ENCODE measurements at regions not wholly inside any gene's neighbourhood (a gene's known extent, or its start where the extent isn't known, plus 50 kb on each side); places are given as distances from the start of the nearest gene placed in this dataset.
"Not testable (repeated sequence)": the region's sequence is repeated elsewhere in the genome, so short reads cannot be mapped to it uniquely, and the experiment has no call there.

DNA sequence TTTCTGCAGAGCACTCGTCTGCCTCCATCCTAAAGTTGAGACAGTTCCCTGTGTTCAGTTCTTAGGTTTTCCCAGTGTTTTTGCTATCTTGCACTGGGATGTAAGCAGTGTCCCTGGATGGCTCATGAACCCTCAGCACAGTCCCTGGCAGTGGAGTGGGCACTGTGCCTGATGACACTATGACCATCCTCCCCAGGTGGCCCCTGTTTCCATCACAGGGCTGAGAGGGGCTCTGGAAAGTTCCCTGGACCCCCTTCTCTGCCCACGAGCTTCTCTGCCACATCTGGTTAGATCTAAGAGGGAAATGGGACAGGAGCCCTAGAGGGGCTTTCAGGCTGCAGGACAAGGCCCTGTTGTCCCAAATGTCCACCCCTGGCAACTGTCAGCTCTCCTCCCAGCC, 249.8 kb upstream of the SFSWAP start:
- TF ChIP-seq, protein P1, sequence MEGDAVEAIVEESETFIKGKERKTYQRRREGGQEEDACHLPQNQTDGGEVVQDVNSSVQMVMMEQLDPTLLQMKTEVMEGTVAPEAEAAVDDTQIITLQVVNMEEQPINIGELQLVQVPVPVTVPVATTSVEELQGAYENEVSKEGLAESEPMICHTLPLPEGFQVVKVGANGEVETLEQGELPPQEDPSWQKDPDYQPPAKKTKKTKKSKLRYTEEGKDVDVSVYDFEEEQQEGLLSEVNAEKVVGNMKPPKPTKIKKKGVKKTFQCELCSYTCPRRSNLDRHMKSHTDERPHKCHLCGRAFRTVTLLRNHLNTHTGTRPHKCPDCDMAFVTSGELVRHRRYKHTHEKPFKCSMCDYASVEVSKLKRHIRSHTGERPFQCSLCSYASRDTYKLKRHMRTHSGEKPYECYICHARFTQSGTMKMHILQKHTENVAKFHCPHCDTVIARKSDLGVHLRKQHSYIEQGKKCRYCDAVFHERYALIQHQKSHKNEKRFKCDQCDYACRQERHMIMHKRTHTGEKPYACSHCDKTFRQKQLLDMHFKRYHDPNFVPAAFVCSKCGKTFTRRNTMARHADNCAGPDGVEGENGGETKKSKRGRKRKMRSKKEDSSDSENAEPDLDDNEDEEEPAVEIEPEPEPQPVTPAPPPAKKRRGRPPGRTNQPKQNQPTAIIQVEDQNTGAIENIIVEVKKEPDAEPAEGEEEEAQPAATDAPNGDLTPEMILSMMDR (IDR thresholded peaks at IDR 0.05) = no peak
- TF ChIP-seq POLR2A (IDR thresholded peaks at IDR 0.05) = no peak
- Histone ChIP-seq H3K36me3 (no peaks in the 10 kb centered on the region), H3K4me3 (no peak overlapping the region), H3K9me3 (no peaks in the 10 kb centered on the region), H3K27me3 (no peaks in the 10 kb centered on the region), H3K27ac (no peak overlapping the region), H3K4me1 (no peaks in the 10 kb centered on the region)
- DNase-seq = no peak

DNA sequence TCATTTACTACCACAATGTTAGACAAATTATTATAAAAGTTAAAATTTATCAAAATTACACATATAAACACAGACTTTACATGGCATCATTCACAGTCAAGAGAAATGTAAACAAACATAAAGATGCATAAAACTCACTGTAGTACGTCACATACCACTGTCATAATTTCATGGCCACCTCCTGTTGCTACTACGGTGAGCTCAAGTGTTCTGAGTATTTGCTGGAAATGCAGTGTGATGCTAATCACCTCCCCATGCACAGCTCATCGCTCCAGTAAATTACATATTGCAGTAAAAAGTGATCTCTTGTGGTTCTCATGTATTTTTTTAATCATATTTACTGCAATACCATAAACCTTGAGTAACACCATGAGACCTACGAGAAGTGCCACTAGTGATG, 247.7 kb upstream of the SFSWAP start:
- Histone ChIP-seq H3K4me3 (no peak overlapping the region), H3K4me1 (no peaks in the 10 kb centered on the region), H3K36me3 (no peaks in the 10 kb centered on the region), H3K27ac (no peak overlapping the region), H3K9me3 (no peaks in the 10 kb centered on the region), H3K27me3 (no peaks in the 10 kb centered on the region)
- TF ChIP-seq, protein P1 (IDR thresholded peaks at IDR 0.05) = no peak
- no peak for TF ChIP-seq POLR2A (IDR thresholded peaks at IDR 0.05)
- no peak for DNase-seq

DNA sequence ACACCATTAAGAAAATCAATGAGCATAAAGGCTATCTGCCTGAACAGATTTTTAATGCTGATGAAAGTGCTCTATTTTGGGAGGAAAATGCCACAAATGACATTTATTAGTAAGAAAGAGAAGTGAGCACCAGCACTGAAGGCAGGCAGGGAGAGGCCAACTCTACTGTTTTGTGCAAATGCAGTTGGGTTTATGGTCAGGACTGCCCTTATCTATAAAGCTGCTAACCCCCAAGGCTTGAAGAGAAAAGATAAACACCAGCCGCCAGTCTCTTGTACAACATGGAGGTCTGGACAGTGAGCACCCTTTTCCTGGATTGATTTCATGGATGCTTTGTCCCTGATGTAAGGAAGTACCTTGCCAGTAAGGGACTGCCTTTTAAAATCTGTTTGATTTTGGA, 246.8 kb upstream of the SFSWAP start:
- Histone ChIP-seq H3K27me3 (no peaks in the 10 kb centered on the region), H3K36me3 (no peaks in the 10 kb centered on the region), H3K9me3 (no peaks in the 10 kb centered on the region), H3K27ac (no peak overlapping the region), H3K4me1 (no peaks in the 10 kb centered on the region), H3K4me3 (no peak overlapping the region)
- DNase-seq = no peak
- TF ChIP-seq POLR2A (IDR thresholded peaks at IDR 0.05) = no peak
- TF ChIP-seq, protein P1 (IDR thresholded peaks at IDR 0.05) = no peak

DNA sequence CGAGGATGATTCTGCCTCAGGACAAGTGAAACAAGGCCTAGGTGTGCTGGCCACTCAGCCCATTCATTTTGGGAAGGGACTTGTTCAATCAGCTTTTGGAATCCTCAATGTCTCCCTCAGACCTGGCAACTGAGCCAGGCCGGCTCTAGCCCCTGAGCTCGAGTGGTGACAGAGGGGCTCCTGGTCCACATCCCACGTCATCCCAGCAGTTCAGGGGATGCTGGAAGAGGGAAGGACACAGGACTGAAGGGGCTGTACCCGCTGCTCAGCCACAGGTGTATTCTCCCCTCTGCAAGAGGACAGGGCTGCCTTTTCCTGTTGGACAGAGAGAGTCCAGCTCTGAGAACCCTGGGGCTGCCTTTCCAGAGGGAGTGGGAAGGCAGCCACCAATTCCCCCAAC, 244.6 kb upstream of the SFSWAP start:
- DNase-seq = no peak
- Histone ChIP-seq H3K27ac (no peak overlapping the region), H3K27me3 (no peaks in the 10 kb centered on the region), H3K36me3 (no peaks in the 10 kb centered on the region), H3K4me3 (no peak overlapping the region), H3K4me1 (no peaks in the 10 kb centered on the region), H3K9me3 (no peaks in the 10 kb centered on the region)
- TF ChIP-seq, protein P1 (IDR thresholded peaks at IDR 0.05) = no peak
- no peak for TF ChIP-seq POLR2A (IDR thresholded peaks at IDR 0.05)

DNA sequence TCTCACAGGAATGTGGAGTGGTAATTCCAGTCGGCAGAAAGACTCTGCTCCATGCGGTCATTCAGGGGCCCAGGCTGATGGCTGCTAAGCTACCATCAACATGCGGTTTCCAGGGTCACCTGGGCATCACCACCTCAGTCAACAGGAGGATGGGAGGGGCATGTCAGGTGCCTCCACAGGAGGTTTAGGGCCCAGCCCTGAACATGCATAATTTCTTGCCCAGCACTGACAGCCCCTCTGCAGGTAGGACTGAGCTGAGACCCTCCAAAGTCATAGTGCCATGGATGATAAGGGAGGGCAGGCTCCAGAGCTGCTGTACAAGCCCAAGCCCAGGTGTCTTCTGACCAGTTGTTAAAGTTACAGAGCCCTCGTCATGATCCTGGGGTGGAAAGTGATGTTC, 244.0 kb upstream of the SFSWAP start:
- TF ChIP-seq, protein P1 (IDR thresholded peaks at IDR 0.05) = no peak
- TF ChIP-seq POLR2A (IDR thresholded peaks at IDR 0.05) = no peak
- Histone ChIP-seq H3K27ac (no peak overlapping the region), H3K9me3 (no peaks in the 10 kb centered on the region), H3K36me3 (no peaks in the 10 kb centered on the region), H3K4me1 (no peaks in the 10 kb centered on the region), H3K4me3 (no peak overlapping the region), H3K27me3 (no peaks in the 10 kb centered on the region)
- DNase-seq = no peak

DNA sequence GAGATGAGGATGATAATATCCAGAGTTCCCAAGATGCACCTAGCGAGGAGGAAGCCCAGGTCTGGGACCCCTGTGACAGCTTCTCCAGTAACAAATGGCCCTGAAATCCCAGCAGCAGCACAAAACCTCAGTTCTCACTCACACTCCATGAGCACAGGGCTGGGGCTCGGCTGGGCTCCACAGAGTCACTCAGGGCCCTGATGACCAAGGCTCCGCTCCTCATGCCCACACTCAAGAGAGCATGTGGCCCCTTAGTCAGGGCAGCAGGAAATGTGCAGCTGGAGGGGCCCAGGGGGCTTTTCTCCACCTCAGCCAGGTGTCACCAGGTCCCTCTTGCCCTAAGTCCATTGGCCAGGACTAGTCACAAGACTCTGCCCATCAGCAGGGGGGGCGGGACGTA, 242.7 kb upstream of the SFSWAP start:
- TF ChIP-seq POLR2A (IDR thresholded peaks at IDR 0.05) = no peak
- TF ChIP-seq, protein P1 (IDR thresholded peaks at IDR 0.05) = no peak
- no peak for DNase-seq
- H3K4me1 ChIP-seq = no peaks in the 10 kb centered on the region
- no peaks in the 10 kb centered on the region for H3K36me3 ChIP-seq
- H3K9me3 ChIP-seq = no peaks in the 10 kb centered on the region
- no peaks in the 10 kb centered on the region for H3K27me3 ChIP-seq
- no peak overlapping the region for H3K27ac ChIP-seq
- H3K4me3 ChIP-seq = no peak overlapping the region

DNA sequence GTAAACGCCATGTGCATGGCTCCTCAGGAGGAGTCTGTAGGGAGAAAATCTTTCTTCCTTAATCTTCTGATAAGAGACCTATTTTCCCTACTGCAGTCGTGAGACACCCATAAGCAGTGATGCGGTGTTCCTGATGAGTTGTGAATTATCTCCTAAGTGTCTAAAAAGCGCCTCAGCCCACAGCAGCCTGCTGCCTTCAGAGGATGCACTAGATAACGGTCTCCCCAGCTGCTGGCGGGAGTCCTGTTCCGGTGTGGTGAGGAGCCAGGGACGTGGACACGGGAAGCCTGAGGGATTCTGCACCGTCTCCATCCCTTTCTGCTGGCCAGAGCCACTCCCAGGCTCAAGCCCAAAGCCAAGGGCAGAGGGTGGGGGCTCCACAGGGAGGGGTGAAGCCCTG, 240.9 kb upstream of the SFSWAP start:
- H3K4me1 ChIP-seq, DNase-seq, H3K9me3 ChIP-seq, H3K27me3 ChIP-seq, H3K27ac ChIP-seq, H3K4me3 ChIP-seq, H3K36me3 ChIP-seq: not testable (repeated sequence)
